ENCODE measurements at regions not wholly inside any gene's neighbourhood (a gene's known extent, or its start where the extent isn't known, plus 50 kb on each side); places are given as distances from the start of the nearest gene placed in this dataset.

GRCh38 chr1:80251591-80251990 lies 1245.1 kb upstream of the ADGRL4 start:
- in situ Hi-C loops (cut with MboI) = no loop called here
- TF ChIP-seq EZH2 (IDR thresholded peaks at IDR 0.05; ENCODE audit: insufficient read depth, poor library complexity, severe bottlenecking) (no peak), EZH2phosphoT487 (IDR thresholded peaks at IDR 0.05; ENCODE audit: insufficient read depth, low read depth) (no peak)
- H4K20me1 ChIP-seq (ENCODE audit: insufficient read depth) = no peaks in the 10 kb centered on the region
- H3K79me2 ChIP-seq (ENCODE audit: insufficient read depth) = no peaks in the 10 kb centered on the region
- no peak overlapping the region for H3K27ac ChIP-seq
- H3K4me1 ChIP-seq (ENCODE audit: insufficient read depth) = no peaks in the 10 kb centered on the region
- no peak overlapping the region for H3K9ac ChIP-seq
- no peak overlapping the region for H3K4me2 ChIP-seq (ENCODE audit: unreplicated experiment)
- H2AFZ ChIP-seq = no peak overlapping the region
- no peaks in the 10 kb centered on the region for H3K9me3 ChIP-seq (ENCODE audit: low read depth)
- 0 to 4% methylated on average over 1 of the region's 1 CpG for WGBS, 2 experiments (ENCODE audit: low coverage in 1 of 2, low lambda C conversion rate in 2 of 2, missing lambda C conversion rate in 2 of 2)
- H3K9me2 ChIP-seq (ENCODE audit: insufficient read depth) = no peaks in the 10 kb centered on the region
- no peaks in the 10 kb centered on the region for H3K36me3 ChIP-seq (ENCODE audit: low read depth)
- no peak for DNase-seq
- no peaks in the 10 kb centered on the region for H3K27me3 ChIP-seq (replicated peaks; ENCODE audit: insufficient read depth)
- no peak overlapping the region for H3K4me3 ChIP-seq
- H3F3A ChIP-seq (ENCODE audit: insufficient read depth) = no peaks in the 10 kb centered on the region

- no peak overlapping the region for H2AFZ ChIP-seq
- no peak overlapping the region for H3K4me2 ChIP-seq (ENCODE audit: unreplicated experiment)
- no peaks in the 10 kb centered on the region for H3K27me3 ChIP-seq (replicated peaks; ENCODE audit: insufficient read depth)
- H3K9ac ChIP-seq = no peak overlapping the region
- H4K20me1 ChIP-seq (ENCODE audit: insufficient read depth) = no peaks in the 10 kb centered on the region
- in situ Hi-C loops (cut with MboI) = no loop called here
- no peak overlapping the region for H3K27ac ChIP-seq
- no peak overlapping the region for H3K4me3 ChIP-seq
- no peak for TF ChIP-seq EZH2 (IDR thresholded peaks at IDR 0.05; ENCODE audit: insufficient read depth, poor library complexity, severe bottlenecking)
- TF ChIP-seq EZH2phosphoT487 (IDR thresholded peaks at IDR 0.05; ENCODE audit: insufficient read depth, low read depth) = no peak
- H3K9me3 ChIP-seq (ENCODE audit: low read depth) = no peaks in the 10 kb centered on the region
- no peaks in the 10 kb centered on the region for H3K79me2 ChIP-seq (ENCODE audit: insufficient read depth)
- H3F3A ChIP-seq (ENCODE audit: insufficient read depth) = no peaks in the 10 kb centered on the region
- no peaks in the 10 kb centered on the region for H3K9me2 ChIP-seq (ENCODE audit: insufficient read depth)
- no peak for DNase-seq
- no peaks in the 10 kb centered on the region for H3K4me1 ChIP-seq (ENCODE audit: insufficient read depth)
- no peaks in the 10 kb centered on the region for H3K36me3 ChIP-seq (ENCODE audit: low read depth)
Observed at GRCh38 chr1:80251171-80251570, 1244.6 kb upstream of the ADGRL4 start.

GRCh38 chr1:80250573-80251168 lies 1244.1 kb upstream of the ADGRL4 start:
- no peak overlapping the region for H3K4me2 ChIP-seq (ENCODE audit: unreplicated experiment)
- no peak overlapping the region for H3K4me3 ChIP-seq
- 31 to 47% methylated on average over 3 of the region's 3 CpGs for WGBS, 2 experiments (ENCODE audit: low coverage in 1 of 2, low lambda C conversion rate in 2 of 2, missing lambda C conversion rate in 2 of 2)
- no peaks in the 10 kb centered on the region for H3K36me3 ChIP-seq (ENCODE audit: low read depth)
- H2AFZ ChIP-seq = no peak overlapping the region
- H3F3A ChIP-seq (ENCODE audit: insufficient read depth) = no peaks in the 10 kb centered on the region
- no peak overlapping the region for H3K9ac ChIP-seq
- no peaks in the 10 kb centered on the region for H3K4me1 ChIP-seq (ENCODE audit: insufficient read depth)
- H3K9me2 ChIP-seq (ENCODE audit: insufficient read depth) = no peaks in the 10 kb centered on the region
- in situ Hi-C loops (cut with MboI) = no loop called here
- no peak overlapping the region for H3K27ac ChIP-seq
- H3K9me3 ChIP-seq (ENCODE audit: low read depth) = no peaks in the 10 kb centered on the region
- TF ChIP-seq EZH2phosphoT487 (IDR thresholded peaks at IDR 0.05; ENCODE audit: insufficient read depth, low read depth) = no peak
- TF ChIP-seq EZH2 (IDR thresholded peaks at IDR 0.05; ENCODE audit: insufficient read depth, poor library complexity, severe bottlenecking) = no peak
- DNase-seq = no peak
- no peaks in the 10 kb centered on the region for H3K27me3 ChIP-seq (replicated peaks; ENCODE audit: insufficient read depth)
- H3K79me2 ChIP-seq (ENCODE audit: insufficient read depth) = no peaks in the 10 kb centered on the region
- H4K20me1 ChIP-seq (ENCODE audit: insufficient read depth) = no peaks in the 10 kb centered on the region

GRCh38 chr1:80249699-80250098 lies 1243.2 kb upstream of the ADGRL4 start:
- Histone ChIP-seq H4K20me1 (ENCODE audit: insufficient read depth) (no peaks in the 10 kb centered on the region), H2AFZ (no peak overlapping the region), H3K9ac (no peak overlapping the region), H3K27ac (no peak overlapping the region), H3K9me3 (ENCODE audit: low read depth) (no peaks in the 10 kb centered on the region), H3K4me1 (ENCODE audit: insufficient read depth) (no peaks in the 10 kb centered on the region), H3K4me2 (ENCODE audit: unreplicated experiment) (no peak overlapping the region), H3K9me2 (ENCODE audit: insufficient read depth) (no peaks in the 10 kb centered on the region), H3K4me3 (no peak overlapping the region), H3F3A (ENCODE audit: insufficient read depth) (no peaks in the 10 kb centered on the region), H3K27me3 (replicated peaks; ENCODE audit: insufficient read depth) (no peaks in the 10 kb centered on the region), H3K79me2 (ENCODE audit: insufficient read depth) (no peaks in the 10 kb centered on the region), H3K36me3 (ENCODE audit: low read depth) (no peaks in the 10 kb centered on the region)
- in situ Hi-C loops (cut with MboI) = no loop called here
- TF ChIP-seq EZH2 (IDR thresholded peaks at IDR 0.05; ENCODE audit: insufficient read depth, poor library complexity, severe bottlenecking) (no peak), EZH2phosphoT487 (IDR thresholded peaks at IDR 0.05; ENCODE audit: insufficient read depth, low read depth) (no peak)
- DNase-seq = no peak
- 33 to 48% methylated on average over 1 of the region's 1 CpG for WGBS, 2 experiments (ENCODE audit: low coverage in 1 of 2, low lambda C conversion rate in 2 of 2, missing lambda C conversion rate in 2 of 2)

- Histone ChIP-seq H3F3A (ENCODE audit: insufficient read depth) (no peaks in the 10 kb centered on the region), H3K79me2 (ENCODE audit: insufficient read depth) (no peaks in the 10 kb centered on the region), H3K36me3 (ENCODE audit: low read depth) (no peaks in the 10 kb centered on the region), H3K9ac (no peak overlapping the region), H3K27me3 (replicated peaks; ENCODE audit: insufficient read depth) (no peaks in the 10 kb centered on the region), H3K9me3 (ENCODE audit: low read depth) (no peaks in the 10 kb centered on the region), H3K27ac (no peak overlapping the region), H3K4me3 (no peak overlapping the region), H2AFZ (no peak overlapping the region), H3K9me2 (ENCODE audit: insufficient read depth) (no peaks in the 10 kb centered on the region), H3K4me1 (ENCODE audit: insufficient read depth) (no peaks in the 10 kb centered on the region), H3K4me2 (ENCODE audit: unreplicated experiment) (no peak overlapping the region), H4K20me1 (ENCODE audit: insufficient read depth) (no peaks in the 10 kb centered on the region)
- no peak for TF ChIP-seq EZH2 (IDR thresholded peaks at IDR 0.05; ENCODE audit: insufficient read depth, poor library complexity, severe bottlenecking)
- in situ Hi-C loops (cut with MboI) = no loop called here
- DNase-seq = peak; percentile 3
Observed at GRCh38 chr1:80248886-80249285, 1242.4 kb upstream of the ADGRL4 start.

Data from GM23248 (cell line).